ENCODE measurements at regions not wholly inside any gene's neighbourhood (a gene's known extent, or its start where the extent isn't known, plus 50 kb on each side); places are given as distances from the start of the nearest gene placed in this dataset.

DNA sequence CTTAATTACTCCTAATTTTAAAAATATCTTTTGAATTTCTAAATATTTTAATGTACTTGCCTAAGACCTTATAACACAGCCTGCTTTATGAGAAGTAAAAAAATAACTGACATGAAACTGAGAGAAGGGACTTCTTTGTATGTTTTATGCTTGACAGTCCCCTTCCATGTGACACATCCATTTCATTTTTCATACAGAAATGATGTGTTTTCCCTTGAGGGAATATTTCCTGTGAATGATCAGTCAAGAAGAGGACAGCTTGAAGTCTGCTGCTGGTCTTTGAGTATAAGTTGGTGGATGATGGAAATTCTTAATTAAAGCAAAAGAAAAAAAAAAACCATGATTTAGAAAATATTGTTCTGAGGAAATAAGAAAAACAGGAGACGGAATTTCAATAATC is 230.4 kb upstream of the KLHL1 start:
- 90 to 93% methylated on average over 1 of the region's 1 CpG for WGBS, 2 donors
- TF ChIP-seq POLR2A (IDR thresholded peaks at IDR 0.05) (no peak), POLR2AphosphoS5 (IDR thresholded peaks at IDR 0.05) (no peak), EP300 (IDR thresholded peaks at IDR 0.05) (no peak)
- TF ChIP-seq, protein P1, sequence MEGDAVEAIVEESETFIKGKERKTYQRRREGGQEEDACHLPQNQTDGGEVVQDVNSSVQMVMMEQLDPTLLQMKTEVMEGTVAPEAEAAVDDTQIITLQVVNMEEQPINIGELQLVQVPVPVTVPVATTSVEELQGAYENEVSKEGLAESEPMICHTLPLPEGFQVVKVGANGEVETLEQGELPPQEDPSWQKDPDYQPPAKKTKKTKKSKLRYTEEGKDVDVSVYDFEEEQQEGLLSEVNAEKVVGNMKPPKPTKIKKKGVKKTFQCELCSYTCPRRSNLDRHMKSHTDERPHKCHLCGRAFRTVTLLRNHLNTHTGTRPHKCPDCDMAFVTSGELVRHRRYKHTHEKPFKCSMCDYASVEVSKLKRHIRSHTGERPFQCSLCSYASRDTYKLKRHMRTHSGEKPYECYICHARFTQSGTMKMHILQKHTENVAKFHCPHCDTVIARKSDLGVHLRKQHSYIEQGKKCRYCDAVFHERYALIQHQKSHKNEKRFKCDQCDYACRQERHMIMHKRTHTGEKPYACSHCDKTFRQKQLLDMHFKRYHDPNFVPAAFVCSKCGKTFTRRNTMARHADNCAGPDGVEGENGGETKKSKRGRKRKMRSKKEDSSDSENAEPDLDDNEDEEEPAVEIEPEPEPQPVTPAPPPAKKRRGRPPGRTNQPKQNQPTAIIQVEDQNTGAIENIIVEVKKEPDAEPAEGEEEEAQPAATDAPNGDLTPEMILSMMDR (IDR thresholded peaks at IDR 0.05), result no peak

DNA sequence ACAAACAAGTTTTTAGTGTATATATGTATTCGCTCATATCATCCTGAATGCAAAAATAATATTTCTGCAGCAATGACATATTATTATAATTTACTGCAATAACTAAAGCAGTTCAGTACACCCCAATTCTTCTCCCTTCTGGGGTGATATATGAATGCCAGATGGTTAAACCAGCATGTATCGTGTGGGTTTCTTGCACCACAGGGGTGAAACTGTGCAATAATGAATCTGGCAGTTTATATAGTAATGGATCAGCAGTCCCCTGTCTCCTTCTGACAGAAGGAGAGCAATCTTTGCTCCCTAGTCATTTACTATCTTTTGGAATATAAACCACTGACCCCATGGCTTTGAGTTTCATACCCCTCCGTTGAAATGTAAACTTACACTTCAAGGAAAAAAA is 228.6 kb upstream of the KLHL1 start:
- Histone ChIP-seq H3K9me3 (no peaks in the 10 kb centered on the region), H3K27ac (no peak overlapping the region), H3K4me1 (no peaks in the 10 kb centered on the region), H3K27me3 (no peaks in the 10 kb centered on the region), H3K4me3 (no peak overlapping the region), H3K36me3 (no peaks in the 10 kb centered on the region)
- 72 to 77% methylated on average over 3 of the region's 3 CpGs for WGBS, 2 donors
- intact Hi-C loops (cut with DNase I), result no loop called here
- no peak for TF ChIP-seq POLR2AphosphoS5 (IDR thresholded peaks at IDR 0.05)
- no peak for TF ChIP-seq POLR2A (IDR thresholded peaks at IDR 0.05)
- TF ChIP-seq EP300 (IDR thresholded peaks at IDR 0.05), result no peak
- TF ChIP-seq, protein P1 (IDR thresholded peaks at IDR 0.05), result no peak
- no peak for DNase-seq

More for the DNA sequence above, 230.4 kb upstream of the KLHL1 start:
- H3K4me3 ChIP-seq, result no peak overlapping the region
- no peaks in the 10 kb centered on the region for H3K4me1 ChIP-seq
- no peaks in the 10 kb centered on the region for H3K27me3 ChIP-seq
- intact Hi-C loops (cut with DNase I), result no loop called here
- H3K27ac ChIP-seq, result no peak overlapping the region
- no peaks in the 10 kb centered on the region for H3K9me3 ChIP-seq
- no peaks in the 10 kb centered on the region for H3K36me3 ChIP-seq
- DNase-seq, result no peak

DNA sequence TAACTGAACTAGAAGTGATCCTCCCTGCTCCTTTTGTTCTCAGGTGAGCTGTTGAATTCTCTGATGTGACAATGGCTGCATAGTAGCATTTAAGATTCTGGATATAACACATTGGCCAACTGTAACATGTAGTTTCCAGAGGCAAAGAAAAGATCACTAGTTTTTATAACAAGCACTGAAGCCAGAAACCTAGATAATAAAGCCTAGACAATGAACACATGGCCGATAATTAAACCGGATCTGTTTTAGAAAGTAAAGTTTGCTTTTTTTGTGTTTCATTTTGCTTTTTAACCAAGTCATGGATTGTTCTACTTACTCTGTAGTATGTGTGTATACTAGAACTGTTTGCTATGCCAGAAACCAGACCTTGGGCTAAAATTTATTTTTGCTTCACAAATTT is 225.5 kb upstream of the KLHL1 start:
- Histone ChIP-seq H3K9me3 (no peaks in the 10 kb centered on the region), H3K4me1 (no peaks in the 10 kb centered on the region), H3K4me3 (no peak overlapping the region), H3K36me3 (no peaks in the 10 kb centered on the region), H3K27ac (no peak overlapping the region), H3K27me3 (no peaks in the 10 kb centered on the region)
- TF ChIP-seq EP300 (IDR thresholded peaks at IDR 0.05) (no peak), POLR2A (IDR thresholded peaks at IDR 0.05) (no peak), POLR2AphosphoS5 (IDR thresholded peaks at IDR 0.05) (no peak)
- TF ChIP-seq, protein P1 (IDR thresholded peaks at IDR 0.05), result no peak
- DNase-seq, result no peak
- intact Hi-C loops (cut with DNase I), result no loop called here
- WGBS, 2 donors, result 36 to 75% methylated on average over 2 of the region's 2 CpGs

GRCh38 chr13:70330697-70331361 is 222.6 kb upstream of the KLHL1 start:
- H3K36me3 ChIP-seq, result no peaks in the 10 kb centered on the region
- H3K9me3 ChIP-seq, result no peaks in the 10 kb centered on the region
- no peaks in the 10 kb centered on the region for H3K4me1 ChIP-seq
- intact Hi-C loops (cut with DNase I), result no loop called here
- no peak overlapping the region for H3K4me3 ChIP-seq
- no peak overlapping the region for H3K27ac ChIP-seq
- DNase-seq, result no peak
- WGBS, 2 donors, result 93 to 94% methylated on average over 2 of the region's 2 CpGs
- H3K27me3 ChIP-seq, result no peaks in the 10 kb centered on the region
- no peak for TF ChIP-seq POLR2A (IDR thresholded peaks at IDR 0.05)
- TF ChIP-seq, protein P1 (IDR thresholded peaks at IDR 0.05), result no peak
- TF ChIP-seq POLR2AphosphoS5 (IDR thresholded peaks at IDR 0.05), result no peak
- no peak for TF ChIP-seq EP300 (IDR thresholded peaks at IDR 0.05)

DNA sequence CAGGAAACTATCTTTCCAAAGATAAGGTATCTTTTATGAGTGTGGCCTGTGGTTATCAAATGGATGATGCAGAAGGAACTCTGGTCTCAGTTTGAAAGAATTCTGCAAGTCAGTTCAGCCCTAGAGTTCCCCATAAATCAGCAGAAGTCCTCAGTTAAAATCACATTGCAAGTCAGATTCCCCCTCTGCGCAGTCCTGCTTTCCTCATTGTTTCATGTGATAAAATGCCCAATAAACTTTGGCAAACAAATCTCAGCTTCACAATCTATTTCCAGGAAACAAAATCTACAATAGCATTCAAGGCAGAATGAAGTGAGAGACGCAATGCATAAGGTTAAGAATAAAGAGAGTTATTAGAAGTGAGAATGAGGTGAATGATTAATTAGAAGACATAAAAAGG is 216.3 kb upstream of the KLHL1 start:
- intact Hi-C loops (cut with DNase I), result no loop called here
- WGBS, 2 donors, result 7 to 24% methylated on average over 2 of the region's 2 CpGs
- TF ChIP-seq POLR2AphosphoS5 (IDR thresholded peaks at IDR 0.05) (no peak), EP300 (IDR thresholded peaks at IDR 0.05) (no peak), POLR2A (IDR thresholded peaks at IDR 0.05) (no peak)
- TF ChIP-seq, protein P1 (IDR thresholded peaks at IDR 0.05), result no peak

More for the DNA sequence above, 216.3 kb upstream of the KLHL1 start:
- DNase-seq, result no peak
- H3K36me3 ChIP-seq, result no peaks in the 10 kb centered on the region
- H3K4me1 ChIP-seq, result no peaks in the 10 kb centered on the region
- H3K27me3 ChIP-seq, result no peaks in the 10 kb centered on the region
- H3K9me3 ChIP-seq, result no peaks in the 10 kb centered on the region
- no peak overlapping the region for H3K4me3 ChIP-seq
- H3K27ac ChIP-seq, result no peak overlapping the region

Measured in sigmoid colon (tissue), 6 donors.